SK-N-SH (cell line): ENCODE measurements at regions not wholly inside any gene's neighbourhood (a gene's known extent, or its start where the extent isn't known, plus 50 kb on each side); places are given as distances from the start of the nearest gene placed in this dataset.

Experiments
- CTCF ChIA-PET: fragments of 300-600, 350-600 bp; formaldehyde crosslinking; extraction: SDS; loops from one replicate; lab custom pipeline; 2021; lab: Yijun Ruan, JAX
- POLR2A ChIA-PET: fragments of 350-600 bp; sonication (Branson Sonifier 250); formaldehyde crosslinking; extraction: SDS; loops from one replicate; lab custom pipeline; 2020; ENCODE audit warnings: antibody characterized with exemption, inconsistent platforms; lab: Yijun Ruan, JAX
- DNase-seq: peaks from one replicate; pipeline ENCODE4 v3.0.0; 2012
- H2AFZ ChIP-seq: fragments of 200-600 bp; sonication (generic); 2 replicates; pipeline ENCODE4 v1.8.1; 2016; ENCODE audit warnings: antibody characterized with exemption, mild to moderate bottlenecking, low read depth
- H3F3A ChIP-seq: fragments of 200-600 bp; sonication (generic); replicated peaks from 2 replicates; pipeline ENCODE3; 2016; ENCODE audit warnings: antibody characterized with exemption, mild to moderate bottlenecking; ENCODE audit not compliant: insufficient read depth
- H3K27ac ChIP-seq, 2 experiments: fragments of 200-500 bp in 1 of 2; fragments of 200-600 bp in 1 of 2; sonication (Bioruptor generic) in 1 of 2; sonication (generic), shearing (Covaris generic) in 1 of 2; 2 replicates each; pipeline versions ENCODE4 v1.5.1 to v1.6.1; 2014 to 2016; ENCODE audit warnings: low read depth in 2 of 2, inconsistent platforms in 1 of 2, low read length in 1 of 2, mild to moderate bottlenecking in 1 of 2, mixed read lengths in 1 of 2
- H3K27me3 ChIP-seq: fragments of 200-600 bp; sonication (generic), shearing (Covaris generic); 2 replicates; pipeline ENCODE4 v1.6.1; 2016; ENCODE audit warnings: mixed run types; ENCODE audit not compliant: insufficient read depth
- H3K36me3 ChIP-seq, 2 experiments: fragments of 200-500 bp in 1 of 2; fragments of 200-600 bp in 1 of 2; sonication (Bioruptor generic) in 1 of 2; sonication (generic) in 1 of 2; replicated peaks in 1 of 2; 2 replicates each; pipeline versions ENCODE3 to v1.5.1; 2014 to 2016; ENCODE audit warnings: low read length in 1 of 2, mild to moderate bottlenecking in 1 of 2; ENCODE audit not compliant: insufficient read depth in 2 of 2, control insufficient read depth in 1 of 2
- H3K4me1 ChIP-seq, 2 experiments: fragments of 200-500 bp in 1 of 2; fragments of 200-600 bp in 1 of 2; sonication (Bioruptor generic) in 1 of 2; sonication (generic), shearing (Covaris generic) in 1 of 2; 2 replicates each; pipeline versions ENCODE4 v1.5.1 to v1.6.1; 2014 to 2016; ENCODE audit warnings: low read depth in 1 of 2, low read length in 1 of 2, mixed run types in 1 of 2; ENCODE audit not compliant: insufficient read depth in 2 of 2, control insufficient read depth in 1 of 2
- H3K4me2 ChIP-seq: fragments of 200-600 bp; sonication (generic), shearing (Covaris generic); 2 replicates; pipeline ENCODE4 v1.6.1; 2017; ENCODE audit warnings: mixed run types
- H3K4me3 ChIP-seq, 2 experiments: fragments of 200-500 bp in 1 of 2; fragments of 200-600 bp in 1 of 2; sonication (Bioruptor generic) in 1 of 2; sonication (generic), shearing (Covaris generic) in 1 of 2; 2 replicates each; pipeline versions ENCODE4 v1.5.1 to v1.8.1; 2014 to 2016; ENCODE audit warnings: low read depth in 2 of 2, inconsistent platforms in 1 of 2, low read length in 1 of 2, mild to moderate bottlenecking in 1 of 2, mixed read lengths in 1 of 2, moderate library complexity in 1 of 2
- H3K79me2 ChIP-seq: fragments of 200-600 bp; sonication (generic); 2 replicates; pipeline ENCODE4 v1.8.1; 2017; ENCODE audit warnings: mild to moderate bottlenecking; ENCODE audit not compliant: insufficient read depth
- H3K9ac ChIP-seq: fragments of 200-600 bp; sonication (generic); 2 replicates; pipeline ENCODE4 v1.6.1; 2017; ENCODE audit warnings: mixed run types
- H3K9me2 ChIP-seq: fragments of 200-600 bp; sonication (generic); 2 replicates; pipeline ENCODE4 v1.6.1; 2017; ENCODE audit warnings: mixed run types
- H3K9me3 ChIP-seq: fragments of 200-600 bp; sonication (generic); 2 replicates; pipeline ENCODE4 v1.6.1; 2017; ENCODE audit warnings: mixed run types, mild to moderate bottlenecking, moderate library complexity
- H4K20me1 ChIP-seq: fragments of 200-600 bp; sonication (generic); 2 replicates; pipeline ENCODE4 v1.6.1; 2017; ENCODE audit warnings: mild to moderate bottlenecking, mixed run types; ENCODE audit not compliant: insufficient read depth
- CHD2 ChIP-seq: fragments of 150-350 bp; IDR thresholded peaks from 2 replicates; pipeline ENCODE4 v1.6.1; 2018; ENCODE audit warnings: low read length; ENCODE audit not compliant: partially characterized antibody
- ELF1 ChIP-seq: IDR thresholded peaks from 2 replicates; pipeline ENCODE4 v1.4.0; 2012
- EP300 ChIP-seq, 2 experiments: IDR thresholded peaks; 2 replicates each; pipeline versions ENCODE4 v1.4.0 to v1.6.1; 2012; ENCODE audit warnings: borderline replicate concordance in 1 of 2, low read depth in 1 of 2, low read length in 1 of 2
- EZH2phosphoT487 ChIP-seq: fragments of 200-600 bp; sonication (generic); IDR thresholded peaks from 2 replicates; pipeline ENCODE4 v1.6.1; 2017; ENCODE audit warnings: low read depth, mixed run types, mild to moderate bottlenecking, antibody characterized with exemption, moderate library complexity, borderline replicate concordance
- FOXJ3 ChIP-seq: sonication (generic); formaldehyde crosslinking; IDR thresholded peaks from 2 replicates; pipeline ENCODE4 v1.5.1; 2020; ENCODE audit warnings: mild to moderate bottlenecking, missing genetic modification reagents
- FOXM1 ChIP-seq: IDR thresholded peaks from 2 replicates; pipeline ENCODE4 v1.4.0; 2012; ENCODE audit warnings: low read depth, mild to moderate bottlenecking
- GABPA ChIP-seq: IDR thresholded peaks from 2 replicates; pipeline ENCODE4 v1.4.0; 2012; ENCODE audit warnings: low read depth, mild to moderate bottlenecking
- MXI1 ChIP-seq: IDR thresholded peaks from 2 replicates; pipeline ENCODE4 v1.6.1; 2012; ENCODE audit warnings: mild to moderate bottlenecking, low read depth, low read length, improper control_type of control experiment
- NRF1 ChIP-seq: IDR thresholded peaks from 2 replicates; pipeline ENCODE4 v1.6.1; 2012; ENCODE audit warnings: low read depth, mild to moderate bottlenecking, low read length
- POLR2AphosphoS5 ChIP-seq: IDR thresholded peaks from 2 replicates; pipeline ENCODE4 v1.6.1; 2012; ENCODE audit warnings: low read depth, low read length
- RCOR1 ChIP-seq: fragments of 150-350 bp; IDR thresholded peaks from 2 replicates; pipeline ENCODE4 v1.6.1; 2017; ENCODE audit warnings: antibody characterized with exemption, low read length
- RFX5 ChIP-seq: IDR thresholded peaks from 2 replicates; pipeline ENCODE4 v1.6.1; 2012; ENCODE audit warnings: mild to moderate bottlenecking, improper control_type of control experiment, low read length
- SIN3A ChIP-seq: IDR thresholded peaks from 2 replicates; pipeline ENCODE4 v1.6.1; 2012; ENCODE audit warnings: low read depth, mild to moderate bottlenecking, low read length, moderate library complexity, borderline replicate concordance
- SMC3 ChIP-seq: IDR thresholded peaks from 2 replicates; pipeline ENCODE4 v1.6.1; 2012; ENCODE audit warnings: low read depth, low read length, improper control_type of control experiment
- YY1 ChIP-seq: IDR thresholded peaks from 2 replicates; pipeline ENCODE4 v1.4.0; 2012; ENCODE audit warnings: low read depth, mild to moderate bottlenecking
- WGBS: methylation state at CpG from one replicate; pipeline ENCODE4 v1.1.6; 2017; ENCODE audit warnings: low lambda C conversion rate; 5-methylcytosine and 5-hydroxymethylcytosine counted together
- TF ChIP-seq, protein P1 (sequence below): IDR thresholded peaks from 2 replicates; pipeline ENCODE4 v1.4.0; 2012; ENCODE audit warnings: low read depth, borderline replicate concordance
- TF ChIP-seq, protein P2 (sequence below): fragments of 150-350 bp; IDR thresholded peaks from 2 replicates; pipeline ENCODE4 v1.6.1; 2017; ENCODE audit warnings: antibody characterized with exemption, low read length, low read depth, borderline replicate concordance
- TF ChIP-seq, protein P3 (sequence below): IDR thresholded peaks from 2 replicates; pipeline ENCODE4 v1.4.0; 2012; ENCODE audit warnings: low read depth
- TF ChIP-seq, protein P4 (sequence below): IDR thresholded peaks from 2 replicates; pipeline ENCODE4; 2012
- TF ChIP-seq, protein P5 (sequence below): IDR thresholded peaks from 2 replicates; pipeline ENCODE4 v1.6.1; 2012; ENCODE audit warnings: mild to moderate bottlenecking, low read depth, low read length, moderate library complexity
- TF ChIP-seq, protein P6 (sequence below): fragments of 200-600 bp; sonication (generic); IDR thresholded peaks from 2 replicates; pipeline ENCODE4 v1.6.1; 2017; ENCODE audit warnings: antibody characterized with exemption, mild to moderate bottlenecking, moderate library complexity

DNA sequence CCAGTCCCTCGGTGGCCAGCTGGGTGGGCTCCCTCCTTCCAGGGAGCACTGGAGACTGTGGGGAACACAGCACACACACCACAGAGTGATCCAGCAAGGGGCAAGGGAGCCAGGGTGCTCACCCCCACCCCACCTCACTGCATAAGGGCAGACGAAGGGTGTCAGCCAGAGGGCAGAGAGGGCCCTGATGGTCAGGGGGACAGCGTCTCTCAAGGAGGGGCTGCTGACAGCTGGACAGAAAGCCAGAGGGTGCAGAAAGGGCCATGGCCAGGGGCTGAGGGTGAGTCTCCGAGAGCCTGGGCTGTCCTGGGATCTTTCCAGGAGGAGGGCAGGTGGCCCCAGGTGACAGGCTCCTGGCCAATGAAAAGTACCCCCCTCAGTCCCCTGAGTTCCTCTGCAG is 73.4 kb upstream of the PMEPA1 start:
- no peak overlapping the region for H3K4me3 ChIP-seq
- no peaks in the 10 kb centered on the region for H3F3A ChIP-seq
- H3K4me1 ChIP-seq: peaks cover 0 to 12% of the 10 kb centered on the region in 2 experiments; a peak in 1 of 4 replicates
- no peaks in the 10 kb centered on the region for H3K9me2 ChIP-seq
- no peak overlapping the region for H3K27ac ChIP-seq
- H3K4me2 ChIP-seq: no peak overlapping the region
- ChIA-PET CTCF (interaction anchor here (0.6 to 1.0 kb wide), 2 partner anchors 160 to 311 kb away, joined by 3 read pairs; no protein-coding TSS in a partner anchor), POLR2A (no interaction called here)
- H2AFZ ChIP-seq: no peak overlapping the region
- no peaks in the 10 kb centered on the region for H3K27me3 ChIP-seq
- no peaks in the 10 kb centered on the region for H3K36me3 ChIP-seq
- H3K9ac ChIP-seq: no peak overlapping the region
- no peaks in the 10 kb centered on the region for H4K20me1 ChIP-seq
- WGBS: 76% methylated on average over 2 of the region's 4 CpGs
- no peak for DNase-seq
- TF ChIP-seq FOXJ3 (CRISPR knock-in tag) (no peak), SMC3 (no peak), MXI1 (no peak), EP300 (IDR thresholded peaks at IDR 0.05; ENCODE audit: borderline replicate concordance in 1 of 2, low read depth in 1 of 2, low read length in 1 of 2) (no peak), RCOR1 (no peak)
- TF ChIP-seq, protein P1, sequence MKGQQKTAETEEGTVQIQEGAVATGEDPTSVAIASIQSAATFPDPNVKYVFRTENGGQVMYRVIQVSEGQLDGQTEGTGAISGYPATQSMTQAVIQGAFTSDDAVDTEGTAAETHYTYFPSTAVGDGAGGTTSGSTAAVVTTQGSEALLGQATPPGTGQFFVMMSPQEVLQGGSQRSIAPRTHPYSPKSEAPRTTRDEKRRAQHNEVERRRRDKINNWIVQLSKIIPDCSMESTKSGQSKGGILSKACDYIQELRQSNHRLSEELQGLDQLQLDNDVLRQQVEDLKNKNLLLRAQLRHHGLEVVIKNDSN: no peak
- TF ChIP-seq, protein P2, sequence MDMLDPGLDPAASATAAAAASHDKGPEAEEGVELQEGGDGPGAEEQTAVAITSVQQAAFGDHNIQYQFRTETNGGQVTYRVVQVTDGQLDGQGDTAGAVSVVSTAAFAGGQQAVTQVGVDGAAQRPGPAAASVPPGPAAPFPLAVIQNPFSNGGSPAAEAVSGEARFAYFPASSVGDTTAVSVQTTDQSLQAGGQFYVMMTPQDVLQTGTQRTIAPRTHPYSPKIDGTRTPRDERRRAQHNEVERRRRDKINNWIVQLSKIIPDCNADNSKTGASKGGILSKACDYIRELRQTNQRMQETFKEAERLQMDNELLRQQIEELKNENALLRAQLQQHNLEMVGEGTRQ: no peak
- no peaks in the 10 kb centered on the region for H3K9me3 ChIP-seq
- H3K79me2 ChIP-seq: no peaks in the 10 kb centered on the region

DNA sequence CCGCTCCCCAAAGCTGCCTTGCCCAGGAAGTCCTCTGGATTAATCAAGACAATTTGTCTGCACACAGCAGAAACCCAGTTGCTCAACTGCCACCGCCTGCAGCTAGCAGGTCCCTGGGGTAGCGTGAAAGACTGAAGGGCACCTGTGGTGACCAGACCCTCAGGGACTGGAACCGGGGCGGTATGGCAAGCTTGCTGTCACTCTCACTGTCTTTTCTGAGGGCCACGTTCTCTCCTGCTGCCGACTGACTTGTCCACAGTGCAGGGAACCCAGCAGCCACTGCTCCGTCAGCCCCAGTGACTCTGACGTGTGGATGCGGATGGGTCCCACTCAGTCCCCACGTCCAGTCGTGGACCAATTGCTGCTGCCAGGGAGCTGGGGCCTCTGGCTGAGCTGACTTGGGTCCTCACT is 72.8 kb upstream of the PMEPA1 start:
- Histone ChIP-seq H3K27ac (no peak overlapping the region), H3K9ac (no peak overlapping the region), H3K79me2 (no peaks in the 10 kb centered on the region), H2AFZ (no peak overlapping the region), H3K4me1 (peaks cover 0 to 12% of the 10 kb centered on the region in 2 experiments; a peak in 1 of 4 replicates), H3K27me3 (no peaks in the 10 kb centered on the region), H3K9me2 (no peaks in the 10 kb centered on the region), H3K4me3 (no peak overlapping the region), H3K9me3 (no peaks in the 10 kb centered on the region), H4K20me1 (no peaks in the 10 kb centered on the region), H3F3A (no peaks in the 10 kb centered on the region), H3K36me3 (no peaks in the 10 kb centered on the region), H3K4me2 (no peak overlapping the region)
- 71% methylated on average over 10 of the region's 12 CpGs for WGBS
- ChIA-PET POLR2A (no interaction called here), CTCF (interaction anchor here (0.6 to 1.0 kb wide), 2 partner anchors 160 to 312 kb away, joined by 3 read pairs; no protein-coding TSS in a partner anchor)
- peak; percentile 6 for DNase-seq
- TF ChIP-seq FOXM1: no peak
- TF ChIP-seq, protein P3, sequence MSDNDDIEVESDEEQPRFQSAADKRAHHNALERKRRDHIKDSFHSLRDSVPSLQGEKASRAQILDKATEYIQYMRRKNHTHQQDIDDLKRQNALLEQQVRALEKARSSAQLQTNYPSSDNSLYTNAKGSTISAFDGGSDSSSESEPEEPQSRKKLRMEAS: no peak
- TF ChIP-seq POLR2AphosphoS5: no peak
- no peak for TF ChIP-seq NRF1
- no peak for TF ChIP-seq ELF1
- TF ChIP-seq YY1: no peak
- no peak for TF ChIP-seq GABPA
- TF ChIP-seq EZH2phosphoT487: no peak
- no peak for TF ChIP-seq CHD2
- TF ChIP-seq RFX5: no peak
- TF ChIP-seq SIN3A: no peak
- TF ChIP-seq, protein P4, sequence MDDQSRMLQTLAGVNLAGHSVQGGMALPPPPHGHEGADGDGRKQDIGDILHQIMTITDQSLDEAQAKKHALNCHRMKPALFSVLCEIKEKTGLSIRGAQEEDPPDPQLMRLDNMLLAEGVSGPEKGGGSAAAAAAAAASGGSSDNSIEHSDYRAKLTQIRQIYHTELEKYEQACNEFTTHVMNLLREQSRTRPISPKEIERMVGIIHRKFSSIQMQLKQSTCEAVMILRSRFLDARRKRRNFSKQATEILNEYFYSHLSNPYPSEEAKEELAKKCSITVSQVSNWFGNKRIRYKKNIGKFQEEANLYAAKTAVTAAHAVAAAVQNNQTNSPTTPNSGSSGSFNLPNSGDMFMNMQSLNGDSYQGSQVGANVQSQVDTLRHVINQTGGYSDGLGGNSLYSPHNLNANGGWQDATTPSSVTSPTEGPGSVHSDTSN: no peak
- TF ChIP-seq, protein P5, sequence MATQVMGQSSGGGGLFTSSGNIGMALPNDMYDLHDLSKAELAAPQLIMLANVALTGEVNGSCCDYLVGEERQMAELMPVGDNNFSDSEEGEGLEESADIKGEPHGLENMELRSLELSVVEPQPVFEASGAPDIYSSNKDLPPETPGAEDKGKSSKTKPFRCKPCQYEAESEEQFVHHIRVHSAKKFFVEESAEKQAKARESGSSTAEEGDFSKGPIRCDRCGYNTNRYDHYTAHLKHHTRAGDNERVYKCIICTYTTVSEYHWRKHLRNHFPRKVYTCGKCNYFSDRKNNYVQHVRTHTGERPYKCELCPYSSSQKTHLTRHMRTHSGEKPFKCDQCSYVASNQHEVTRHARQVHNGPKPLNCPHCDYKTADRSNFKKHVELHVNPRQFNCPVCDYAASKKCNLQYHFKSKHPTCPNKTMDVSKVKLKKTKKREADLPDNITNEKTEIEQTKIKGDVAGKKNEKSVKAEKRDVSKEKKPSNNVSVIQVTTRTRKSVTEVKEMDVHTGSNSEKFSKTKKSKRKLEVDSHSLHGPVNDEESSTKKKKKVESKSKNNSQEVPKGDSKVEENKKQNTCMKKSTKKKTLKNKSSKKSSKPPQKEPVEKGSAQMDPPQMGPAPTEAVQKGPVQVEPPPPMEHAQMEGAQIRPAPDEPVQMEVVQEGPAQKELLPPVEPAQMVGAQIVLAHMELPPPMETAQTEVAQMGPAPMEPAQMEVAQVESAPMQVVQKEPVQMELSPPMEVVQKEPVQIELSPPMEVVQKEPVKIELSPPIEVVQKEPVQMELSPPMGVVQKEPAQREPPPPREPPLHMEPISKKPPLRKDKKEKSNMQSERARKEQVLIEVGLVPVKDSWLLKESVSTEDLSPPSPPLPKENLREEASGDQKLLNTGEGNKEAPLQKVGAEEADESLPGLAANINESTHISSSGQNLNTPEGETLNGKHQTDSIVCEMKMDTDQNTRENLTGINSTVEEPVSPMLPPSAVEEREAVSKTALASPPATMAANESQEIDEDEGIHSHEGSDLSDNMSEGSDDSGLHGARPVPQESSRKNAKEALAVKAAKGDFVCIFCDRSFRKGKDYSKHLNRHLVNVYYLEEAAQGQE: no peak
- TF ChIP-seq MXI1: no peak
- TF ChIP-seq, protein P6, sequence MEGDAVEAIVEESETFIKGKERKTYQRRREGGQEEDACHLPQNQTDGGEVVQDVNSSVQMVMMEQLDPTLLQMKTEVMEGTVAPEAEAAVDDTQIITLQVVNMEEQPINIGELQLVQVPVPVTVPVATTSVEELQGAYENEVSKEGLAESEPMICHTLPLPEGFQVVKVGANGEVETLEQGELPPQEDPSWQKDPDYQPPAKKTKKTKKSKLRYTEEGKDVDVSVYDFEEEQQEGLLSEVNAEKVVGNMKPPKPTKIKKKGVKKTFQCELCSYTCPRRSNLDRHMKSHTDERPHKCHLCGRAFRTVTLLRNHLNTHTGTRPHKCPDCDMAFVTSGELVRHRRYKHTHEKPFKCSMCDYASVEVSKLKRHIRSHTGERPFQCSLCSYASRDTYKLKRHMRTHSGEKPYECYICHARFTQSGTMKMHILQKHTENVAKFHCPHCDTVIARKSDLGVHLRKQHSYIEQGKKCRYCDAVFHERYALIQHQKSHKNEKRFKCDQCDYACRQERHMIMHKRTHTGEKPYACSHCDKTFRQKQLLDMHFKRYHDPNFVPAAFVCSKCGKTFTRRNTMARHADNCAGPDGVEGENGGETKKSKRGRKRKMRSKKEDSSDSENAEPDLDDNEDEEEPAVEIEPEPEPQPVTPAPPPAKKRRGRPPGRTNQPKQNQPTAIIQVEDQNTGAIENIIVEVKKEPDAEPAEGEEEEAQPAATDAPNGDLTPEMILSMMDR: no peak
